Activated CD4-positive, alpha-beta T cell treated with anti-CD3 and anti-CD28 coated beads for 36 hours (primary cell): ENCODE measurements at regions not wholly inside any gene's neighbourhood (a gene's known extent, or its start where the extent isn't known, plus 50 kb on each side); places are given as distances from the start of the nearest gene placed in this dataset.

ENCODE experiments used
- ATAC-seq: fragments of 200-7000 bp; cut with Tn5 transposase; one replicate; pipeline ENCODE4 v1.10.0; 2021; ENCODE audit warnings: mild to moderate bottlenecking, moderate library complexity
- CTCF ChIA-PET: fragments of 350-600 bp; sonication (Branson Sonifier 250); formaldehyde crosslinking; loops from one replicate; lab custom pipeline; 2021; ENCODE audit warnings: antibody characterized with exemption; lab: Charles Lee
- POLR2A ChIA-PET: fragments of 350-600 bp; sonication (Branson Sonifier 250); formaldehyde crosslinking; loops from one replicate; lab custom pipeline; 2021; ENCODE audit warnings: antibody characterized with exemption, inconsistent platforms; lab: Charles Lee
- DNase-seq: peaks from one replicate; pipeline ENCODE4 v3.0.0-alpha.2; 2020
- H3K27ac Mint-ChIP-seq: one replicate; pipeline ENCODE4 v1.8.0; 2021; ENCODE audit warnings: mixed read lengths
- H3K27me3 Mint-ChIP-seq: one replicate; pipeline ENCODE4 v1.8.0; 2021; ENCODE audit warnings: mixed read lengths
- H3K36me3 Mint-ChIP-seq: one replicate; pipeline ENCODE4 v1.8.0; 2021; ENCODE audit warnings: low read depth, mixed read lengths
- H3K4me1 Mint-ChIP-seq: one replicate; pipeline ENCODE4 v1.8.0; 2021; ENCODE audit warnings: mixed read lengths
- H3K4me3 Mint-ChIP-seq: one replicate; pipeline ENCODE4 v1.8.0; 2021; ENCODE audit warnings: mild to moderate bottlenecking, moderate library complexity, mixed read lengths
- H3K9me3 Mint-ChIP-seq: one replicate; pipeline ENCODE4 v1.8.0; 2021; ENCODE audit warnings: low read depth, mixed read lengths
- intact Hi-C, 2 experiments: fragments of 100-400 bp; cut with DNase I in 1 of 2; cut with micrococcal nuclease in 1 of 2; formaldehyde crosslinking; loops; one replicate each; pipeline versions ENCODE4 v1.14.2 to v1.15.1; 2022 to 2024; cut with DNase I, micrococcal nuclease

GRCh38 chr1:68970571-68970970 lies 473.7 kb upstream of the DEPDC1 start:
- Mint-ChIP-seq H3K27ac (no peak overlapping the region), H3K9me3 (peaks cover 2% of the 10 kb centered on the region), H3K4me3 (no peak overlapping the region), H3K27me3 (no peaks in the 10 kb centered on the region), H3K36me3 (no peaks in the 10 kb centered on the region), H3K4me1 (no peaks in the 10 kb centered on the region)
- ChIA-PET CTCF (no interaction called here), POLR2A (no interaction called here)
- no peak for DNase-seq
- no peak for ATAC-seq
- intact Hi-C loops: no loop called here

GRCh38 chr1:68973459-68974244 lies 476.8 kb upstream of the DEPDC1 start:
- Mint-ChIP-seq H3K27me3 (no peaks in the 10 kb centered on the region), H3K27ac (no peak overlapping the region), H3K4me3 (no peak overlapping the region), H3K4me1 (no peaks in the 10 kb centered on the region), H3K9me3 (peaks cover 1% of the 10 kb centered on the region), H3K36me3 (no peaks in the 10 kb centered on the region)
- intact Hi-C loops: no loop called here
- DNase-seq: no peak
- CTCF ChIA-PET: no interaction called here
- no peak for ATAC-seq
- POLR2A ChIA-PET: no interaction called here

- Mint-ChIP-seq H3K36me3 (no peaks in the 10 kb centered on the region), H3K4me1 (no peaks in the 10 kb centered on the region), H3K4me3 (no peak overlapping the region), H3K27ac (no peak overlapping the region), H3K9me3 (peaks cover 1% of the 10 kb centered on the region), H3K27me3 (no peaks in the 10 kb centered on the region)
- CTCF ChIA-PET: no interaction called here
- POLR2A ChIA-PET: no interaction called here
- intact Hi-C loops: no loop called here
- ATAC-seq (no peak), DNase-seq (no peak)
These were observed 477.6 kb upstream of the DEPDC1 start for GRCh38 chr1:68974447-68974846.

- DNase-seq (no peak), ATAC-seq (no peak)
- no peaks in the 10 kb centered on the region for H3K4me1 Mint-ChIP-seq
- CTCF ChIA-PET: no interaction called here
- no peaks in the 10 kb centered on the region for H3K27me3 Mint-ChIP-seq
- intact Hi-C loops: no loop called here
- POLR2A ChIA-PET: no interaction called here
- no peaks in the 10 kb centered on the region for H3K36me3 Mint-ChIP-seq
- no peak overlapping the region for H3K27ac Mint-ChIP-seq
- H3K9me3 Mint-ChIP-seq: peaks cover 1% of the 10 kb centered on the region
- no peak overlapping the region for H3K4me3 Mint-ChIP-seq
These were observed 478.5 kb upstream of the DEPDC1 start for GRCh38 chr1:68975212-68975933.

- ATAC-seq (no peak), DNase-seq (no peak)
- no peak overlapping the region for H3K27ac Mint-ChIP-seq
- intact Hi-C loops: no loop called here
- peaks cover 5% of the 10 kb centered on the region for H3K9me3 Mint-ChIP-seq
- H3K4me3 Mint-ChIP-seq: no peak overlapping the region
- H3K4me1 Mint-ChIP-seq: no peaks in the 10 kb centered on the region
- H3K27me3 Mint-ChIP-seq: no peaks in the 10 kb centered on the region
- POLR2A ChIA-PET: no interaction called here
- CTCF ChIA-PET: no interaction called here
- H3K36me3 Mint-ChIP-seq: no peaks in the 10 kb centered on the region
These were observed 480.2 kb upstream of the DEPDC1 start for GRCh38 chr1:68976916-68977610.

GRCh38 chr1:68979891-68980290 lies 483.0 kb upstream of the DEPDC1 start:
- H3K27ac Mint-ChIP-seq: no peak overlapping the region
- H3K4me1 Mint-ChIP-seq: no peaks in the 10 kb centered on the region
- DNase-seq (no peak), ATAC-seq (no peak)
- no peak overlapping the region for H3K4me3 Mint-ChIP-seq
- POLR2A ChIA-PET: no interaction called here
- H3K27me3 Mint-ChIP-seq: no peaks in the 10 kb centered on the region
- peaks cover 5% of the 10 kb centered on the region for H3K9me3 Mint-ChIP-seq
- intact Hi-C loops: no loop called here
- CTCF ChIA-PET: no interaction called here
- H3K36me3 Mint-ChIP-seq: no peaks in the 10 kb centered on the region

- POLR2A ChIA-PET: no interaction called here
- H3K27ac Mint-ChIP-seq: no peak overlapping the region
- H3K4me3 Mint-ChIP-seq: no peak overlapping the region
- CTCF ChIA-PET: no interaction called here
- no peaks in the 10 kb centered on the region for H3K4me1 Mint-ChIP-seq
- ATAC-seq (no peak), DNase-seq (no peak)
- no peaks in the 10 kb centered on the region for H3K27me3 Mint-ChIP-seq
- intact Hi-C loops: no loop called here
- H3K36me3 Mint-ChIP-seq: no peaks in the 10 kb centered on the region
- peaks cover 11% of the 10 kb centered on the region for H3K9me3 Mint-ChIP-seq
These were observed 487.4 kb upstream of the DEPDC1 start for GRCh38 chr1:68984289-68984688.

GRCh38 chr1:68994096-68994495 lies 497.2 kb upstream of the DEPDC1 start:
- ChIA-PET CTCF (no interaction called here), POLR2A (no interaction called here)
- no peak for ATAC-seq
- intact Hi-C loops: no loop called here
- Mint-ChIP-seq H3K9me3 (peaks cover 9% of the 10 kb centered on the region), H3K27me3 (no peaks in the 10 kb centered on the region), H3K36me3 (no peaks in the 10 kb centered on the region), H3K27ac (no peak overlapping the region), H3K4me3 (no peak overlapping the region), H3K4me1 (no peaks in the 10 kb centered on the region)
- DNase-seq: no peak

GRCh38 chr1:69016468-69016867 lies 519.6 kb upstream of the DEPDC1 start:
- CTCF ChIA-PET: interaction anchor here (1.0 kb wide), 1 partner anchor 10 kb away, joined by 4 read pairs; no protein-coding TSS in a partner anchor
- H3K9me3 Mint-ChIP-seq: peaks cover 4% of the 10 kb centered on the region
- ATAC-seq (no peak), DNase-seq (no peak)
- POLR2A ChIA-PET: no interaction called here
- no peaks in the 10 kb centered on the region for H3K36me3 Mint-ChIP-seq
- H3K27me3 Mint-ChIP-seq: no peaks in the 10 kb centered on the region
- no peak overlapping the region for H3K27ac Mint-ChIP-seq
- no peaks in the 10 kb centered on the region for H3K4me1 Mint-ChIP-seq
- intact Hi-C loops: no loop called here
- no peak overlapping the region for H3K4me3 Mint-ChIP-seq

- intact Hi-C loops: no loop called here
- peaks cover 20% of the 10 kb centered on the region for H3K9me3 Mint-ChIP-seq
- no peaks in the 10 kb centered on the region for H3K36me3 Mint-ChIP-seq
- no peaks in the 10 kb centered on the region for H3K27me3 Mint-ChIP-seq
- POLR2A ChIA-PET: no interaction called here
- H3K4me3 Mint-ChIP-seq: no peak overlapping the region
- no peaks in the 10 kb centered on the region for H3K4me1 Mint-ChIP-seq
- H3K27ac Mint-ChIP-seq: no peak overlapping the region
- CTCF ChIA-PET: interaction anchor here (0.7 kb wide), 1 partner anchor 467 kb away, joined by 4 read pairs; no protein-coding TSS in a partner anchor
- ATAC-seq: no peak
- no peak for DNase-seq
These were observed 532.8 kb upstream of the DEPDC1 start for GRCh38 chr1:69029649-69030048.

GRCh38 chr1:69038379-69038778 lies 529.3 kb upstream of the LRRC7 start:
- no peaks in the 10 kb centered on the region for H3K36me3 Mint-ChIP-seq
- no peaks in the 10 kb centered on the region for H3K27me3 Mint-ChIP-seq
- intact Hi-C loops: no loop called here
- ChIA-PET CTCF (no interaction called here), POLR2A (no interaction called here)
- no peak overlapping the region for H3K27ac Mint-ChIP-seq
- H3K4me3 Mint-ChIP-seq: no peak overlapping the region
- no peaks in the 10 kb centered on the region for H3K4me1 Mint-ChIP-seq
- no peak for ATAC-seq
- DNase-seq: no peak
- peaks cover 17% of the 10 kb centered on the region for H3K9me3 Mint-ChIP-seq
